ENCODE measurements at regions not wholly inside any gene's neighbourhood (a gene's known extent, or its start where the extent isn't known, plus 50 kb on each side); places are given as distances from the start of the nearest gene placed in this dataset.

DNA sequence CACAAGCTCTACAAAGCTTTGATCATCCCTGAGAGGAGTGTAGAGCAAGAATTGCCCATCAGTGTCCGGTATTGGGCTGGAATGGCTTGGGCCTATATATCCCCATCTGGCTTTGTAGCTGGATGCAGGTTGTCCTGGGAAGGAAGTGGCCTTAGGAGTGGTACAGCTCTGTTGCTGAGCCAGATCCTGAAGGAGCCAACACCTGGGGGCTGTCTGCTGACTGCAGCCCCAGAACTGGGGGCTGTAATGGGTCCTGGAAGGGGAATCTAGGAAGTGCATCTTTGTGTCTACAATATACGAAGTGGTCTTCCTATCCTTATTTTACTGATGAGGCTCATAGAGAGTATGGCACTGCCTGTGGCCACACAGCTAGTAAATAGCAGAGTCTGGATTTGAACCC is 145.9 kb downstream of the CDC5L start:
- no peak for DNase-seq

DNA sequence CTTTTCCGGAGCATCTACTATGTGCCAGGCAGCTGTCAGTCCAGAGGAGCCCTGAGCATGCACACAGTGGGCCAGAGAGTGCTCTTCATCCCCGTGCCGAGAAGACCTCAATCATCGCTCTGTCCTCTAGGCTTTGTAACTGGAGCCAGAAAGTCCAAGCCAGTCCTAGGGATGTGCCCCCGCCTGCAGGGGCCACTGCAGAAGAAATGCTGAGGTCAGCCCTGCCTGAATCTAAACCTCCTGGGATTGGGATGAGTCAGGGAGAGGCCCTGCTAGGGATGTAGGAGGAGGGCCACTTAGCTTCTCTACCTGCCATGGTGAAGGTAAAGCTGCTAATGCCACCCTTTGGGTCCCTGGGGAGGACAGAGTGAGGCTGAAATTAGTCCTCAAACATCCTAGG is 146.8 kb downstream of the CDC5L start:
- no peak for DNase-seq

DNA sequence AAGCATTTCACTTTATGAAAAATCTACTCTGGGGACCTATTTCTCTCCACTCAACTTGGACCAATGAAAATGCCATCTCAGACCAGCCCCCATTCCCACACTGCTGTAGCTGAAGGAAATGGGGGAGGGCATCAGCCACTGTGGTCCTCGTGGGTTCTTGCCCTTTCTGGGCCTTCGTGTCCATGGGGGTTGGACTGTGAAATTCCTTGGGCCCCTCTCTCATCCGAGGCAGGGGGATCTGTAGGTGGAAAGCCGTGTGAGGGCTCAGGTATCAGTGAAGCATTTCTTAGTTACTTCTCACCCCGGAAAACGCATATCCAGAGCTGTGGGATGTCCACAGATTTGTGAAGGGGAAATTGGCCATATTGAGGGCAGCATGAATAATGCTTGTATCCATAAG is 147.9 kb downstream of the CDC5L start:
- no peak for DNase-seq

DNA sequence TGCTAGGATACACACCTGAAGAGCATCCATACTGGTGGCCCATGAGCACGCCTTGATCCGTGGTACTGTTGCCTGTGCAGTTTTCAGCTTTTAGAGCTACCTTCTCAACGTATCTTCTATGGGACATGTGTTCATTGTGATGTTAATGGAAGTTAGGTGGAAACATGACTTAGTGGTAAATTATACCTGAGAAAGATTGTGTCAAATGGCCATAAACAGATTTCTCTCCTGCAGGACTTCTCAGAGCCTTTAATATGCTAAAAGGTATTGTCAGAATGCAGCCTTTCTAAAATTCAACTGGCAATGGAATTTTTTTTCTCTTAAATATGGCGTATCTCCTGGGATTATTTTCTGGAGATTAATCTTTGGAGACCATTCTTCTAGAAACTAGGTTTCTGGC is 148.5 kb downstream of the CDC5L start:
- no peak for DNase-seq

DNA sequence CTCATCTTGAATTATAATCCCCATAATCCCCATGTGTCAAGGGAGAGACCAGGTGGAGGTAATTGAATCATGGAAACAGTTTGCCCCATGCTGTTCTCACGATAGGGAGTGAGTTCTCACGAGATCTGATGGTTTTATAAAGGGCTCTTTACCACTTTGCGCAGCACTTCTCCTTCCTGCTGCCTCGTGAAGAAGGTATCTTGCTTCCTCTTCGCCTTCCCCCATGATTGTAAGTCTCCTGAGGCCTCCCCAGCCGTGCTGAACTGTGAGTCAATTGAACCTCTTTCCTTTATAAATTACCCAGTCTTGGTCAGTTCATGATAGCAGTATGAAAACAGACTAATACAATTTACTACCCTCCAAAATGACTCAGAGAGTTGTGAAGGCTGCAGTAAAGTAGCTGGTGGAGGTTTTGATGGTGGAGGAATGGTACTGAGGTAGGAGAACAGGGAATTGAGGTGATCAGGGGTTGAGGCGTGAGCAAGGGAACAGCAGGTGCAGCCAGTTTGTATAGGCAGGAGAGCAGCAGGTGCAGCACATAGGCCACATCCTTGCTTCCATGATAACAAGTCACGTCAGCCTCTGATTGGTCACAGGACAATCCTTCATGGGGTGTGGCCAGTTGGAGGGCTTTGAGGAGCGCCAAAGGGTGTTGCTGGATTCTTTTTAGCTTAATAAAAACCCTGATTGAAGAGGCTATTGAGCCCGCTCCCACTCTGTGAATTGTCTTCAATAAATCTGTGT is 150.0 kb downstream of the CDC5L start:
- DNase-seq: no peak

DNA sequence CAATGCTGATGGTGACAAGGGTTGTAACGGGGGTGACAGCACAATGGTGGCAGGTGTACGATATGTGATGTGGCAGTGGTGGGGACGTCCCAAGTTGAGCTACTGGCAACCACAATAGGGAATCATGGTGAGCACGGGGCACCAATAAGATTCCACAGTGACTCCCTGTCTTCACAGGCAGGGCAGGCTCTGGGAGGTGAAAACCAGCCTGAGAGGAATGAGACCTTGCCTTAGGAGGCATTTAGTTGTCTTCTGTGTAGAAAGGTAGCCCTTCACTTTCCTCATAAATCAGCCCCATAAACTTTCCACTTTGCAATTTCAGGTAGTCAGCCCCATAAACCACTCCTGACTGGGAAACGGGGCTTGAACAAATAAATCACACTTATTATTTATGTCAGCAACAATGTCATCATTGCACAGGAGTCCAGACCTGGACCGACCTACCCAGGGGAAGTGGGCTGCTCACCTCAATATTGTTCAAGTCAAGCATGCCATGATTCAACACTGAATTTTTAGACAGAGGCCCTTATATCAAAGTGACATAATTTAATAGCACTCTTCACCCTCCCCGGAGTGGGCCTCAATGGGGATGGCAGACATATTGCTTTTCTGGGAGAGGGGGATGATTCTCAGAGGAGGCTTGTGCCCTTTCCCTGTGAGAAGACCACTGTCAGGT is 150.8 kb downstream of the CDC5L start:
- DNase-seq: no peak

GRCh38 chr6:44538807-44539201 is 151.3 kb downstream of the CDC5L start:
- no peak for DNase-seq

- DNase-seq: no peak
Observed at GRCh38 chr6:44539701-44540355, 152.3 kb downstream of the CDC5L start.

DNA sequence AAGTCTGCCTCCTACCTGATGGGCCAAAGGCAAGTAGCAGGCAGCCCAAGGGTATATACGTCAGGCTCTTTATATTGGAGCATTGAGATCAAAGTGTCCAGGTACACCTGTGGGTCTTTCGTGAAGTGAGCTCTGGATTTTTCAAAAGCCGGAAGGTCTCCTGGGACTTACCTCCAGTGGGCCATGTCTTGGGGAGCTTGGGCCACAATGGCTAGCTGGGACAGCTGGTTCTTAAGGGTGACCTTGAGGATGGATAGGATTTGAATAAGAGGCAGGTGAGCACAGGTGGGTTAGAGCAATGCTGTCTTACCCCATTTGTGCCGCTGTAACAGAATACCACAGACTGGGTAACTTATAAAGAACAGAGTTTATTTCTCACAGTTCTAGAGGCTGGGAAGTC is 153.4 kb downstream of the CDC5L start:
- no peak for DNase-seq

GRCh38 chr6:44542401-44543116 is 155.1 kb downstream of the CDC5L start:
- no peak for DNase-seq

- DNase-seq: no peak
Observed at GRCh38 chr6:44543664-44544063, 156.2 kb downstream of the CDC5L start.

- DNase-seq: no peak
Observed at GRCh38 chr6:44545224-44545623, 157.7 kb downstream of the CDC5L start.

DNA sequence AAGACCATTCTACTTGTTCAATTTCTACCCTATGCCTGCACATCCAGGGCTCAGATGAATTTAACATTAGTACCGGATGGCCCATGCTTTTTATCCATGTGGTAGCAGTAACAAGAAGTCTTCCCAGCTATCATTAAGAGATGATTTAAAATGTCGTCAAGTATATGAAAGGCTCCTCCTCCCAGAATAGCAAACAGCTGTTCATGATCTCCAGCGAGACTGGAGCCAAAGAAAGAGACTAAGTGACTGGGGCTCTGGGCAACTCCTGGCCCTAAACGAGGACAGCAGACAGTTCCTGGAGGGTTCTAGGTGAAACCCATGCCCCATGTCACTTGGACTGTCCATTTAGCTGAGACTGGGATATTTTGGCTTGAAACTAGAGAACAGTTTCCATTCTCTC is 160.8 kb downstream of the CDC5L start:
- no peak for DNase-seq

GRCh38 chr6:44549516-44549915 is 162.0 kb downstream of the CDC5L start:
- DNase-seq: no peak

DNA sequence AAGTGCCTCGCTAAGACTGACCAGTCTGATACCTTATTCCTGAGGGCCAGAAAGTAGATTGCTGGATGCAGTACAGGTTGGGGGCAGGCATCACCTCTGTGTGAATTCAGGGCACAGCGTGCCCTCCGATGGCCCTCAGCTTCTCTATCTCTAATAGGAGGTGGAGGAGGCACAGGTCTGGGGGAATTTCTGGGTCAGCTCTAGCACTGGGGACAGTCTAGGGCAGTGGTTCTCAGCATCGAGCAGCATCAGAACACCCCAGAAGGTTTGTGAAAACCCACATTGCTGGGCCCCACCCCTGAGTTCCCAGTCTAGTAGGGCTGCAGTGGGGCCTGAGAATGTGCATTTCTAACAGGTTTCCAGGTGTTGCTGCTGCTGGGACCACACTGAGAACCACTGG is 166.7 kb downstream of the CDC5L start:
- DNase-seq: no peak

- DNase-seq: no peak
Observed at GRCh38 chr6:44554861-44555260, 167.4 kb downstream of the CDC5L start.

DNA sequence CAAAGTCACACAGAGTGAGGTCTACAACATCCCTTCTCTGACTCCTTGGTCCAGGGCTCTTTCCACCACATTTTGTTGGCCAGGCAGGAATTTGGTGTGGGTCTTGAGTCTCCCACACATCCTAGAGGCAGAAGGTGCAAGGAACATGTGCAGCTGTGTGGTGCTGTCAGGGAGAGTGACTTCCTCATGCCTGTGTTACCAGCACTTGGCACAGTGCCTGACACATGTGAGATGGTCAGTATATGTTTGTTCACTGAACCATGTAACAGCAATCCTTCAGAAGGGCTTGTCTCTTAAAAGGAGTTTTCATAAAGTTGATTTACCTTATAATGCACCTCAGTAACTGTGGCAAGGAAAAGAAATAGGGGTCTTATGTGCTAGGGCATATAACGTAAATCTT is 168.5 kb downstream of the CDC5L start:
- no peak for DNase-seq

DNA sequence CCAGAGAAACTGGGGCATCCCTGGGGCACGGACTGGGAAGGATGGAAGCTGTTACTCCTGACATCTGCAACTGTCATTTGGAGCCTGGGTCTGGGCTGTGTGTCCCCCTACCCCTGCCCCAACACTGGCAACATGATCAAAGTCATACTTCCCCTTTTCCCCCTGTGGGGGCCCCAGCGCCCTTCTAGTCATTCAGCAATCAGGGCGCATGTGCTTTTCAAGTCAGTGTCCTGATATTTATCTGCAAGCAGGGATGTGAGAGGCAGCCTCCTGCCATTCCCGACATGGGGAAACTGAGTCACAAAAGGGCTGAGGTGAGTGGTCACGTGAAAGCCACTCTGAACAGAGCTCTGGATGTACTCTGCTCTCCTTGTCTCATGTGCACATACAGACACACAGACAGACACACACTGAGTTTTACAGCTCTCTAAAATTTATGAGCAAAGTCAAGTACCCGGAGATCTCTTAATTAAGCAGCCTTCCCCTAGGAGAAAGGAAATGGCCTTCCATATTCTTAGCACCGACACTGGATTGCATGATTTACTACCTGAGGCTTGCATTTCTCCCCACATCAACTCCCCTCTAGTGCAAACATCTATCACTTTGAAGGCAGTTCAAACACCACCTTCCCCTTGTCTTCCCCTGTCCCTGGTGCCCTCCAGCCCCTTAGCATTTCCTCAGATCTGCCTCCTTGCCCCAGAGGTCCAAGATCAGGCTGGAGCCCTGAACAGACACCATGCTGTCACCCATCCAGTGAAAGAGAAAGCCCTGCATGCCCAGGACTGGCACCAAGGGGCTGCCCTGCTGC is 170.7 kb downstream of the CDC5L start:
- DNase-seq: no peak

DNA sequence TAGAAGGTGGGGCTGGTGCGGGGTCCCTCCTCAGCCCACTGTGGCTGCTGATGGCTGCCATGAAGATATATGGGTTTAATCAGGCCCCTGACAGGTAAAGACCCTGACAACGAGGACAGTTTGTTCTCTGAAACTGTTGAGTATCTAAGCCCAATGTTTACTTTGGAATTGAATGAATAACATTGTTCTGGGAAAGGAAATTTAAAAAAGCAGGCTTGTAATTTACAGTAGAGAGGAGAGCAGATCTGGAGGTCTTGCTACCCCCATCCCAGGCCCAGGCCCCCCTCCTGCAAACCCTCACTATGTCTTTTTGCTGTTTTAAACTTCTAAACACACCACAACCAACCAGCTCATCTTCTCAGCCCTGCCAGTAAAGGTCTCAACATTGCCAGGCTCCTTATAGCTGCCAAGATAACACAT is 171.3 kb downstream of the CDC5L start:
- DNase-seq: no peak

DNA sequence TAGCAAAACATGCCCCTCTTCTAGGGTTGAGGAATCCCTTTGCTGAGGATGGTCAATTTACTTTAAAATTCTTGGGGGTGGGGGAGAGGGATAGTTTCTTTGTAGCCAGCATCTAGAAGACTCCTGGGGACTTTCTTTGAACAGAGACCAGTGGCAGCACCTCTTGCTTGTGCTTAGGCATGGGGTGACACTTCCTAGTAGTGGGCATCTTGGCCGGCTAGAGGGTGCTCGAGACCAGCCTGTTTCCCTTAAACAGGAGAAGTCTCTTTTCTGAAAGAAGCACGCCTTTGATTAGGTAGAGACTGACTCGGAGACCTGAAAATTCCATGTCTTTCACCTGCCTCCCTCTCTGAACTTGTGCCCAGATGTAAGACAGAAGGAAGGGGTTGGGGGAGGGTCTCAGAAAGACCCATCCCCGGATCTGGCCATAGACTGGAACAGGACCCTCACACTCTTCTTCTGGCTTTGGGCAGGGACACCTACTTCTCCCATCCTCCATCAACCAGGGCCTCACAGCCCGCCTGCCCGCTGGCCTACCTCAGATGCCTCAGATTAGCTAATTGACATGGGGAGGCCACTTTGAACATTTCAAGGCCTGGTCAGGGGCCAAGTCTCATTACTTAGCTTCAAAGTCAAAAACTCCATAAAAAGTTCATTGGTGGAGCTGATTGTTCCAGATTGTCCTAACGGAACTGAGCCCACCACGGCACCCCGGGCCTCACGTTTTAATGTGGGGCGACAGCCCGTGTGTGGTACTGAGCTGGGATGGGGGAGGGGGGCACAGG is 172.2 kb downstream of the CDC5L start:
- no peak for DNase-seq

DNA sequence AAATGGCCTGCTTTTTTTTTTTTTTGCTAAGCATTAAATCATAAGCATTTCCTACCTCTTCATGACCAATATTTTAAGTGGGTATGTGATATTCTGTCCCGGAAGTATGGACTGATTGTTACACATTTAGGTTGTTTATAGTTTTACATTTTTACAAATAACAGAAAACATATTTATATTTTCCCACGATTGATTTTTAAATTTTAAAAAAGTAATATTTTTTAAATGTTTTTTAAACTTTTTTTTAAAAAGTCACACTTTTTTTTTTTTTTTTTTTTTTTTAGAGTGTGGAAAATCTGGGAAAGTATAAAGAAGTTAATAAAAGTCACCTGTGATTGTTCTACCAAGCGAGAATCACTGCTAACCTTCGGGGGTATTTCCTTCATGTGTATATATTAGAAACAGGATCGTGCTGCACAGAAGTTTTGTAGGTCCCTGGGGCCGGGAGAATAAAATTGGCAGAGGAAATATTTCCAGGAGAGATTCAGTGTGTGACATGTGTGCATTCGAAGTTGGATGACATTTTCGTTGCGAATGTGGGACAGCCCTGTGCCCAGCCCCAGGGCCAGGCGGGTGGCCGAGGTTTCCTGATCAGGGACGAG is 173.1 kb downstream of the CDC5L start:
- no peak for DNase-seq
